Fibroblast of lung (primary cell): ENCODE measurements at regions not wholly inside any gene's neighbourhood (a gene's known extent, or its start where the extent isn't known, plus 50 kb on each side); places are given as distances from the start of the nearest gene placed in this dataset.

Experiments used
- DNase-seq, 2 donors: peaks; one replicate each; pipeline versions ENCODE4 v3.0.0 to v3.0.0-alpha.2; 2010; ENCODE audit warnings: low read depth in 2 of 2
- H2AFZ ChIP-seq: 2 replicates; pipeline ENCODE4 v1.5.1; 2012; ENCODE audit warnings: low read length, control low read depth, inconsistent platforms
- H3K27ac ChIP-seq: 2 replicates; pipeline ENCODE4 v1.5.1; 2011; ENCODE audit warnings: low read length, control low read depth; ENCODE audit not compliant: insufficient read depth
- H3K27me3 ChIP-seq: 2 replicates; pipeline ENCODE4 v1.5.1; 2011; ENCODE audit warnings: mild to moderate bottlenecking, low read length; ENCODE audit not compliant: control insufficient read depth, insufficient read depth
- H3K36me3 ChIP-seq: 2 replicates; pipeline ENCODE4 v1.5.1; 2011; ENCODE audit warnings: low read length; ENCODE audit not compliant: control insufficient read depth, insufficient read depth
- H3K4me1 ChIP-seq: 2 replicates; pipeline ENCODE4 v1.5.1; 2011; ENCODE audit warnings: low read length; ENCODE audit not compliant: control insufficient read depth, insufficient read depth; ENCODE audit errors: extremely low read depth
- H3K4me2 ChIP-seq: 2 replicates; pipeline ENCODE4 v1.5.1; 2011; ENCODE audit warnings: low read length, control low read depth; ENCODE audit not compliant: insufficient read depth; ENCODE audit errors: extremely low read depth
- H3K4me3 ChIP-seq, 4 experiments: fragments of 200-600 bp in 1 of 4; sonication (generic) in 1 of 4; replicated peaks in 1 of 4; 2 replicates each; pipeline ENCODE4 v1.5.1; 2011 to 2016; ENCODE audit warnings: low read length in 4 of 4, low read depth in 3 of 4, mild to moderate bottlenecking in 3 of 4, control low read depth in 2 of 4, inconsistent platforms in 1 of 4, mixed read lengths in 1 of 4; ENCODE audit not compliant: insufficient read depth in 1 of 4; ENCODE audit errors: control extremely low read depth in 1 of 4
- H3K79me2 ChIP-seq: 2 replicates; pipeline ENCODE4 v1.5.1; 2012; ENCODE audit warnings: mild to moderate bottlenecking, low read length, inconsistent platforms; ENCODE audit not compliant: control insufficient read depth, insufficient read depth
- H3K9ac ChIP-seq: 2 replicates; pipeline ENCODE4 v1.5.1; 2011; ENCODE audit warnings: mild to moderate bottlenecking, low read length, control low read depth; ENCODE audit not compliant: insufficient read depth
- H3K9me3 ChIP-seq: 2 replicates; pipeline ENCODE4 v1.5.1; 2012; ENCODE audit warnings: low read depth, low read length; ENCODE audit not compliant: control insufficient read depth, insufficient read depth
- H4K20me1 ChIP-seq: 2 replicates; pipeline ENCODE4 v1.5.1; 2011; ENCODE audit warnings: low read length; ENCODE audit not compliant: control insufficient read depth, insufficient read depth; ENCODE audit errors: extremely low read depth
- EZH2 ChIP-seq: IDR thresholded peaks from 2 replicates; pipeline ENCODE4 v1.5.1; 2012; ENCODE audit warnings: low read length, control low read depth, mild to moderate bottlenecking; ENCODE audit errors: missing control alignments
- TF ChIP-seq, protein P1 (sequence below), 2 donors: IDR thresholded peaks in 1 of 2; conservative IDR thresholded peaks in 1 of 2; 1 replicate in 1 of 2; 2 replicates in 1 of 2; pipeline ENCODE4 v1.5.1; 2011 to 2012; ENCODE audit warnings: low read length in 2 of 2, control low read depth in 1 of 2, inconsistent platforms in 1 of 2, low read depth in 1 of 2, mild to moderate bottlenecking in 1 of 2

DNA sequence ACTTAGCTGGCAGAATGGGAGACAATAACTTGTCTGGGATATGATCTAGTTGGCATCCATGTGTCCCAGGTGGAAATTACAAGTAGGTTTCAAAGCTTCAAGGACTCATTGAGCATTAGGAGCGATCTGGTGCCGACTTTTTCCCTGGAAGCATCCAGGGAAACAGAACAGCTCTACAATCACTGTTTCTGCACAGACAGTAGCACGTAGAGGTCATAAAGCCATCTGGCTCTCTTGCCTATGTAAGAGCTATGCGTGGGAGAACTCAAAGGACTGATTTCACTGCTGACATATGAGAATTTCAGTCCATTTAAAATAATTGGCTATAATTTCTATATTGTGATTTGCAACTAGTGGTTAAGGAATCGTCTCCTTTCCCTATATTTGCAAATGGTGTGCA, 791.7 kb downstream of the REEP3 start:
- Histone ChIP-seq H3K4me2 (no peak overlapping the region), H3K4me3 (no peak overlapping the region), H4K20me1 (no peaks in the 10 kb centered on the region), H3K4me1 (no peaks in the 10 kb centered on the region), H3K79me2 (no peaks in the 10 kb centered on the region), H3K27me3 (no peaks in the 10 kb centered on the region), H3K9ac (no peak overlapping the region), H3K36me3 (no peaks in the 10 kb centered on the region), H2AFZ (no peak overlapping the region), H3K9me3 (no peaks in the 10 kb centered on the region), H3K27ac (no peak overlapping the region)
- DNase-seq, result no peak
- TF ChIP-seq, protein P1, sequence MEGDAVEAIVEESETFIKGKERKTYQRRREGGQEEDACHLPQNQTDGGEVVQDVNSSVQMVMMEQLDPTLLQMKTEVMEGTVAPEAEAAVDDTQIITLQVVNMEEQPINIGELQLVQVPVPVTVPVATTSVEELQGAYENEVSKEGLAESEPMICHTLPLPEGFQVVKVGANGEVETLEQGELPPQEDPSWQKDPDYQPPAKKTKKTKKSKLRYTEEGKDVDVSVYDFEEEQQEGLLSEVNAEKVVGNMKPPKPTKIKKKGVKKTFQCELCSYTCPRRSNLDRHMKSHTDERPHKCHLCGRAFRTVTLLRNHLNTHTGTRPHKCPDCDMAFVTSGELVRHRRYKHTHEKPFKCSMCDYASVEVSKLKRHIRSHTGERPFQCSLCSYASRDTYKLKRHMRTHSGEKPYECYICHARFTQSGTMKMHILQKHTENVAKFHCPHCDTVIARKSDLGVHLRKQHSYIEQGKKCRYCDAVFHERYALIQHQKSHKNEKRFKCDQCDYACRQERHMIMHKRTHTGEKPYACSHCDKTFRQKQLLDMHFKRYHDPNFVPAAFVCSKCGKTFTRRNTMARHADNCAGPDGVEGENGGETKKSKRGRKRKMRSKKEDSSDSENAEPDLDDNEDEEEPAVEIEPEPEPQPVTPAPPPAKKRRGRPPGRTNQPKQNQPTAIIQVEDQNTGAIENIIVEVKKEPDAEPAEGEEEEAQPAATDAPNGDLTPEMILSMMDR (conservative IDR thresholded peaks at IDR 0.05 in 1 of 2, IDR thresholded peaks at IDR 0.05 in 1 of 2; ENCODE audit: low read depth in 1 of 2, low read length in 2 of 2), result no peak
- no peak for TF ChIP-seq EZH2

DNA sequence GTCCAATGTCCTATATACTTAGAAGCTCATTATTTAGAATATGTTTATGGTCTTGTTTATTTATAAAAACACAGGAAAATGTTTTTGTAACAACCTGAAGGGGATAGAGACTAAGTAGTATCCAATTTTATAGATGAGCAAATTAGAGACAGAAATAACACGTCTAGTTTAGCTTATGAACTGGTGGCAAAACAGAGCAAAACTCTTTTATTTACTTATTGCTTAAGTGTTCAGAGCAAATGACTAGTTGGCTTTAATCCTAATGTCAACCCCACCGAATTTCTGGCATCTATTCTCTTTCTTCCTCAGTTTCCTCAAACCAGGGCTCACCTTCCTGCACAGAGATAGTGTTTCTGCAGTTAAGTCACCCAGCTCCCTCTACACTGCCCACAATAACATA, 792.8 kb downstream of the REEP3 start:
- Histone ChIP-seq H3K9ac (no peak overlapping the region), H3K27me3 (no peaks in the 10 kb centered on the region), H2AFZ (no peak overlapping the region), H4K20me1 (no peaks in the 10 kb centered on the region), H3K27ac (no peak overlapping the region), H3K79me2 (no peaks in the 10 kb centered on the region), H3K4me1 (no peaks in the 10 kb centered on the region), H3K4me3 (no peak overlapping the region), H3K36me3 (no peaks in the 10 kb centered on the region), H3K4me2 (no peak overlapping the region), H3K9me3 (no peaks in the 10 kb centered on the region)
- no peak for DNase-seq
- no peak for TF ChIP-seq EZH2
- TF ChIP-seq, protein P1 (conservative IDR thresholded peaks at IDR 0.05 in 1 of 2, IDR thresholded peaks at IDR 0.05 in 1 of 2; ENCODE audit: low read depth in 1 of 2, low read length in 2 of 2), result no peak

DNA sequence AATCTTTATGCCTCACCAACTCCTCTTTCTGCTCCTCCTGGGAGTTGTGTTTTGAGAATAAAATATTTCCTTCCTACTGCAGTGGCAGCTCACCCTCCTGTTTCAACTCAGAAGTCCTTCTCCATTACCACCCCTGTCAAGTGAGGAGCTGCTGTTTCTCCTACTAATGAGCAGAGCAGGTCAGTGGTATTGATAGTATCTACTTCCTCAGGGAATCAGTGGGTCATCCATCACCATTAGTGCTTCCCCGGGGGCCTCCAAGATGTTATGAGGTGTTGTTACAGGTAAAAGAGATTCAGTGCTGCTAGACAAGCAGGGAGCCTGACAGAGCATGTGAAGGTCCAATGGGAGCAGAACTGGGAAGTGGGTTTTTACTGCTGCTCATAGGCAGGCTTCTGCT, 795.2 kb downstream of the REEP3 start:
- Histone ChIP-seq H3K4me2 (no peak overlapping the region), H3K79me2 (no peaks in the 10 kb centered on the region), H2AFZ (no peak overlapping the region), H3K4me3 (no peak overlapping the region), H3K4me1 (no peaks in the 10 kb centered on the region), H3K27me3 (no peaks in the 10 kb centered on the region), H4K20me1 (no peaks in the 10 kb centered on the region), H3K9me3 (no peaks in the 10 kb centered on the region), H3K9ac (no peak overlapping the region), H3K27ac (no peak overlapping the region), H3K36me3 (no peaks in the 10 kb centered on the region)
- TF ChIP-seq, protein P1 (conservative IDR thresholded peaks at IDR 0.05 in 1 of 2, IDR thresholded peaks at IDR 0.05 in 1 of 2; ENCODE audit: low read depth in 1 of 2, low read length in 2 of 2), result no peak
- no peak for TF ChIP-seq EZH2
- no peak for DNase-seq
